ENCODE measurements at regions not wholly inside any gene's neighbourhood (a gene's known extent, or its start where the extent isn't known, plus 50 kb on each side); places are given as distances from the start of the nearest gene placed in this dataset.

- H3K4me3 ChIP-seq (ENCODE audit: low read length), result no peak overlapping the region
- H3K4me2 ChIP-seq (ENCODE audit: low read length), result no peak overlapping the region
- H3K36me3 ChIP-seq (ENCODE audit: insufficient read depth, low read length), result no peaks in the 10 kb centered on the region
- H3K27ac ChIP-seq (ENCODE audit: low read length), result no peak overlapping the region
- no peaks in the 10 kb centered on the region for H3K9me3 ChIP-seq (ENCODE audit: low read length)
- H2AFZ ChIP-seq (ENCODE audit: low read depth, low read length), result no peak overlapping the region
- H3K27me3 ChIP-seq (ENCODE audit: insufficient read depth, low read depth, low read length), result no peaks in the 10 kb centered on the region
- TF ChIP-seq REST (IDR thresholded peaks at IDR 0.05; ENCODE audit: borderline replicate concordance), result no peak
- TF ChIP-seq MXI1 (conservative IDR thresholded peaks at IDR 0.05; ENCODE audit: poor library complexity, severe bottlenecking), result no peak
- no peak for TF ChIP-seq TAF1 (IDR thresholded peaks at IDR 0.05; ENCODE audit: low read depth)
- no peak for TF ChIP-seq POLR2AphosphoS5 (IDR thresholded peaks at IDR 0.05)
- no peak for TF ChIP-seq RAD21 (conservative IDR thresholded peaks at IDR 0.05)
- no peak for TF ChIP-seq CTCF (IDR thresholded peaks at IDR 0.05; ENCODE audit: poor library complexity, severe bottlenecking)
- TF ChIP-seq EZH2 (IDR thresholded peaks at IDR 0.05; ENCODE audit: borderline replicate concordance, insufficient read depth, low read length, poor library complexity, severe bottlenecking), result no peak
- no peak for TF ChIP-seq SMC3 (conservative IDR thresholded peaks at IDR 0.05; ENCODE audit: poor library complexity)
- no peak for TF ChIP-seq EP300 (conservative IDR thresholded peaks at IDR 0.05; ENCODE audit: poor library complexity, severe bottlenecking)
- no peaks in the 10 kb centered on the region for H3K9me2 ChIP-seq (ENCODE audit: insufficient read depth, low read length)
- no peak overlapping the region for H3K9ac ChIP-seq (ENCODE audit: low read length)
- no peaks in the 10 kb centered on the region for H4K20me1 ChIP-seq (ENCODE audit: insufficient read depth)
- H3F3A ChIP-seq (ENCODE audit: insufficient read depth, low read length, poor library complexity, severe bottlenecking), result no peaks in the 10 kb centered on the region
- no peaks in the 10 kb centered on the region for H3K79me2 ChIP-seq (replicated peaks; ENCODE audit: insufficient read depth, low read length)
These were observed 60.2 kb upstream of the UQCRFS1 start for GRCh38 chr19:29273000-29273640.

- Histone ChIP-seq H3F3A (ENCODE audit: insufficient read depth, low read length, poor library complexity, severe bottlenecking) (no peaks in the 10 kb centered on the region), H3K4me3 (ENCODE audit: low read length) (peak overlapping the region; percentile 26), H3K9me3 (ENCODE audit: low read length) (no peaks in the 10 kb centered on the region), H4K20me1 (ENCODE audit: insufficient read depth) (no peaks in the 10 kb centered on the region), H3K9me2 (ENCODE audit: insufficient read depth, low read length) (no peaks in the 10 kb centered on the region), H3K27ac (ENCODE audit: low read length) (peak overlapping the region; percentile 36), H3K27me3 (ENCODE audit: insufficient read depth, low read depth, low read length) (no peaks in the 10 kb centered on the region), H3K4me2 (ENCODE audit: low read length) (no peak overlapping the region), H2AFZ (ENCODE audit: low read depth, low read length) (no peak overlapping the region), H3K9ac (ENCODE audit: low read length) (no peak overlapping the region), H3K36me3 (ENCODE audit: insufficient read depth, low read length) (no peaks in the 10 kb centered on the region), H3K79me2 (replicated peaks; ENCODE audit: insufficient read depth, low read length) (no peaks in the 10 kb centered on the region)
- TF ChIP-seq EZH2 (IDR thresholded peaks at IDR 0.05; ENCODE audit: borderline replicate concordance, insufficient read depth, low read length, poor library complexity, severe bottlenecking) (no peak), CTCF (IDR thresholded peaks at IDR 0.05; ENCODE audit: poor library complexity, severe bottlenecking) (no peak), MXI1 (conservative IDR thresholded peaks at IDR 0.05; ENCODE audit: poor library complexity, severe bottlenecking) (no peak), EP300 (conservative IDR thresholded peaks at IDR 0.05; ENCODE audit: poor library complexity, severe bottlenecking) (no peak), RAD21 (conservative IDR thresholded peaks at IDR 0.05) (no peak), REST (IDR thresholded peaks at IDR 0.05; ENCODE audit: borderline replicate concordance) (no peak), SMC3 (conservative IDR thresholded peaks at IDR 0.05; ENCODE audit: poor library complexity) (no peak), POLR2AphosphoS5 (IDR thresholded peaks at IDR 0.05) (no peak), TAF1 (IDR thresholded peaks at IDR 0.05; ENCODE audit: low read depth) (no peak)
These were observed 62.3 kb upstream of the UQCRFS1 start for GRCh38 chr19:29275266-29275665.

Data from neural cell (in vitro differentiated cells).